RCC 7860 (cell line): ENCODE measurements at regions not wholly inside any gene's neighbourhood (a gene's known extent, or its start where the extent isn't known, plus 50 kb on each side); places are given as distances from the start of the nearest gene placed in this dataset.

ENCODE experiments used
- DNase-seq: peaks from one replicate; pipeline ENCODE4 v3.0.0-alpha.2; 2015; ENCODE audit warnings: low spot score
- FAIRE-seq: peaks from 2 replicates; lab custom pipeline; 2012; peaks lifted over from hg19 to GRCh38; lab: Jason Lieb, UNC

DNA sequence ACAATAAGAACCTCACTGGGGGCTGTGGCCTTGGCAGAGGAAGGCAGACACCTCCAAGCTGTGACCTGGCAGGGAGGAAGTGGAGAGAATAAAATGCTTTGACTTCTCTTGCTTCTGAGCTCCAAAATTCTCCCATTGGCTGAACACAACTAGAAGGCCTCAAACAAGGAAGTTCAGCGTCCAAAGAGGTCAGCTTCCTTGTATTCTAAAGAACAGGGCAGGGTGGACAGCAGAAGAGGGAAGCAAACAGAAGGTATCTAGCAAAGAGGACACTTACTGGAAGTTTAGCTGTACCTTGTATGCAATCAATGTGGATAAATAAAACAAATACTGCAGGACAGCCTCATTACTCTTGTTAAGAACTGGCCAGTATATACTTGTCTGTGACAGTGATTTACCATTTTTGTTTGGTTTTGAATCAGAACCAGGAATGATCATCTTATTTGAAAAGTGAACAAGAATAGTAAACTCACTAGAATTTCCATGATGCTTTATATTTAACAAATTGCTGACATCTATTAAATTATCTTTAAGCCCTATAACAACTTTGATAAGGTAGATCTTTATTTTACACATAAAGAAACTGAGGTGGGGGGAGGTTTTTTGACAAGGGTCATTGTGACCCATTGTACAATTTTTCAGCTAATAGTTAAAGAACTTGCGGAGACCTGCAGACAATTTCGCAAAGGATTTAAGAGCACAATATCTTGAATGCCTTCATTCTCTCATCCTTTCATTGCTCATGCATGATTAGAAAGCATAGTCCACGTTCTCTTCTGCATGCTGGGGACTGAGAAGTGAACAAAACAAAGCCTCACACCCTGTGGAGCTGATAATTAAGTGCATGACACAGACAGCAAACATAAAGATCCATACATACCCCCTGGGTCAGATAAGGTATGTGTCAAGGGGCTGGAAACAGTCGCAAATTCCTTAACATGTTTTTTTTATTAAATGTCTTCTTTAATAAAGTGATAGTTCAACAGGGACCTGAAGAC lies 1448.0 kb downstream of the AACS start:
- DNase-seq (no peak), FAIRE-seq (no peak)

DNA sequence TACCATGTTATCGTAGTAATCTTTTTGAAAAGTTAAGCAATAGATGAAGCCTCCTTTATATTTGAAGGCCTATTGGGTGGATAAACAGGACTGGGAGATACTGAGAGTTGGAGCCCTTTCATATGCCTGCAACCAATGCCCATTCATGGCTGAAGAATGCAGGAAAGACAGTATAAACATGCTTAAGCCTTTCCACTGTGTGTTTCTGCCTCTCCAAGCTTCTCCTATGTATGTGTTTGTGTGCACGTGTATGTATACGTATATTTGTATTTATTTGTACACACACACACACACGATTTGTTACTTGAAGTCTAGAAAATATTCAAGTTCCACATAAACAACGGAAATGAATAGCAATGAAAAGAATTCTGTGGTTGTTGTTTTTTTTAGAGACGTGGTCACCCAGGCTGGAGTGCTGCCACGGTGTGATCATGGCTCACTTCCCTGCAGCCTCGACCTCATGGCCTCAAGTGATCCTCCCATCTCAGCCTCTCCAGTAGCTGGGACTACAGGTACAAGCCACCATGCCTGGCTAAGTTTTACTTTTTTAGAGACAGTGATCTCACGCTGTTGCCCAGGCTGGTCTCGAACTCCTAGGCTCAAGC lies 1453.5 kb downstream of the AACS start:
- FAIRE-seq (no peak), DNase-seq (no peak)

DNA sequence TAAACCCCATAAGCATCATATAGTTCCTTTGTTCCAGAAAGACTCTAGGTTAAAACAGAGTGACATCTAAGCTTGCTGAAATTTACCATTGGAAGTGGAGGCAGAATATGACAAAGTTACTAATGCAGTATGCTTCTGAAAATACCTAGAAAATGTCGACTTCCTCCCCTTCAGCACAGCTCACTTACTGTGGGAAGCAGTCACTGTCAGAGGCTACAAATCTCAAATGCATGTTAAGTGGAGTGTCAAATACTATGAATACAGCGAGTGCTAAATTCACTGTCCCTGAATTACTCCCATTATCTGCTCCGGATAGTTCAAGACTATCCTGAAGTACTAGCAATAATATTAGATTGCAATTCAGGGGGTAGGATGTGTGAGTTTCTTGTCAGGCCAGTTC lies 1454.6 kb downstream of the AACS start:
- FAIRE-seq: no peak
- no peak for DNase-seq

DNA sequence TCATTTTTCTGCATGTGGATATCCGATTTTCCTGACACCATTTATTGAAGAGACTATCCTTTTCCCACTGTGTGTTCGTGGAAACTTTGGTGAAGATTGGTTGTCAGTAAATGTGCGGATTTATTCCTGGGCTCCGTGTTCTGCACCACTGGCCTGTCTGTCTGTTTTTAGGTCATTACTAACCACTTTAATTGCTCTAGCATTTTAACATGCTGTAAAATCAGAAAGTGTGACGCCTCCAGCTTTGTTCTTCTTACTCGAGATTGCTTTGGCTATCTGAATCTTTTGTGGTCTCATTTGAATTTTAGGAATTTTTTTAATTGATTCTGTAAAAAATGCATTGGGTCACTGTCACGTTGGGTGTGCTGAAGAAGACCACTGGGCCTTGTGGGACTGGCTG lies 1458.7 kb downstream of the AACS start:
- no peak for DNase-seq

DNA sequence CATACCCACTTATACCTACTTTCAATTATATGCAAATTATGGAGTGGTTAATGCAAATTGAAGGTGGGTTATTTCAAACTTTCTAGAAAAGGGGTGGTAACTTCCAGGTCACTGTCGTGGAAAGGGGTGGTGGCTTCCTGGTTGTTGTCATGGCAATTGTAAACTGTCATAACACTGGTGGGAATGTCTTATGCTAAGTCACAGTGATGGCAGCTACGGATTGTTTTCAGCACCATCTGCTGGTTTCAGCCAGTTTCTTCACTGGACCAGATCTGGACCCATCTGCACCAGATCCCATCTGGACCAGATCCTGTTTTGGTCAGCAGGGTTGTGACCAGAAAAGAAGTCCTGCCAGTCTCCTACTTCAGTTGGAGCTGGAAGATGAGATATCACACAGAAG lies 1469.3 kb downstream of the AACS start:
- DNase-seq: no peak
- no peak for FAIRE-seq

More for the DNA sequence above, 1458.7 kb downstream of the AACS start:
- no peak for FAIRE-seq

DNA sequence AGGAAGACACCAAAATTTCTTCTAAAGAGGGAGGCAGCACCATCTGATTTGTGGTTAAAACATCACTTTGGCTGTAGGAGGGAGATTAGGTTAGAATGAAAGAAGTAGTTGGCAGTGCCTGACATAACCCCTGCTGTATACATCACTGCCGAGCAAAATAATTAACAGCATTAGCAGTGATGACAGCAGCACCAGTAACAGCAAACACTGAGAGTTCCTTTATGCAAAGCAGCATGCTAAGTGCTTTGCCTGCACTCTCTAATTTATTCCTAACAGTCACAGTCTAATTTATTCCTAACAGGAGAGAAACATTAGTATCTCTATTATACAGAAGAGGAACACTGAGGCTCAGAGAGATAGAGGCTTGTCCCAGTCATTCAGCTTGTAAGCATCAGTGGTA lies 1469.7 kb downstream of the AACS start:
- FAIRE-seq (no peak), DNase-seq (no peak)

DNA sequence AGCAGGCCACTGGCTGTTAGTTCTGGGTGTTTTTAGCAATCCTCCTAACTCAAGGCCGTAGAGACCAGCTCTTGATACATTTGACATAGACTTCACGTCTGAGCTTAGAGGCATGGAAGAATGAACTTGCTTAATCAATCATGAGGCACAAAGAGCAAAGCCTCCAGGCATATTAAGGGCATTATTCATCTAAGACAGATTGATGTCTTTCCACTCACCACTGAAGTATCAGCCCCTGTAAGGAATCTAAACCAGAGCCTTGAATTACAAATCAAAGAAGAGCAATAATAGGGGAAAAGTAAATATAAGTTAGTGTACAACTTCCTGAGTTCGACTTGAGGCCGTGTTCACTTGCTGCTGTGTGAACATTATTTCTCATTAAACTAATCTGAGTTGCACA lies 1470.7 kb downstream of the AACS start:
- no peak for FAIRE-seq
- no peak for DNase-seq

DNA sequence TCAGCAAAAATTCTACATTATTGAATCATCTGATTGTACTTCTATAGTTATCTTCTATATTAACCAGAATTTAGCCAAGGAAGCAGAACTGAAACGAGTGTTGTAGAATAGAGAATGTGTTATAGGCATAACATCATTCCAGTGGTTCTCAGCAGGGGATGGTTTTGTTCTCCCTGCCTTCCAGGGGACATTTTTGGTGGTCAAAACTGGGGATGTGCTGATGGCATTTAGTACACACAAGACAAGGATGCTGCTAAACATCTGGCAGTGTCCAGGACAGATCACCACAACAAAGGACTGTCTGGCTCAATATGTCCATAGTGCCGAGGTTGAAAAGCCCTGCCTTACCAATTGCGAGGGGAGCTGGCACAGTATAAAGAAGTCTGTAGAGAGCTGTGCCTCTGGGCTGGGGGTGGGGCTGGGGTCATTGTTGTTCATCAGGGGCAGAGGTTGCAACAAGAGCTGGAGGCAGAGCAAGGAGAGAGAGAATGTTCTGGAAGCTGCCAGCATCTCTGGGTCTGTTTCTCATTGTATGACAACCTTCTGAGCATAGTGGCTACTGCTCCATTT lies 1472.8 kb downstream of the AACS start:
- DNase-seq (no peak), FAIRE-seq (no peak)

DNA sequence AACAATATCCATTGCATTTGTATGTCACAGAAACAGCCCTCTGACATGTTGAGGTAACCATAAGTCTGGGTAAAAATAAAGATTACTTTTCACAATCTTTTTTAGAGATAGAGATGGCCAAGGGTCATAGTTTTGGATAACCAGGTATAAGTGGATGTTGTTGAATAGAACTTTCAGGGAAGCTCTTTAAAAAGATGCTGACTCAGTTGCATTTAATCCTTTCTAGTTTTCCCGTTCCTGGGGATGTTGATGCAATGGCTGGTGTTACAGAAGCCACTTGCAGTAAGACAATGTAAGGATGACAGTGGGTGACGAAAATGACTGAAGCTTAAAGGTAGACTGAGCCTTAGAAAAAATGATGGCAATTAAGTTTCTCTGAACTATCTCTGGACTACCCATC lies 1473.7 kb downstream of the AACS start:
- no peak for DNase-seq
- FAIRE-seq: no peak

DNA sequence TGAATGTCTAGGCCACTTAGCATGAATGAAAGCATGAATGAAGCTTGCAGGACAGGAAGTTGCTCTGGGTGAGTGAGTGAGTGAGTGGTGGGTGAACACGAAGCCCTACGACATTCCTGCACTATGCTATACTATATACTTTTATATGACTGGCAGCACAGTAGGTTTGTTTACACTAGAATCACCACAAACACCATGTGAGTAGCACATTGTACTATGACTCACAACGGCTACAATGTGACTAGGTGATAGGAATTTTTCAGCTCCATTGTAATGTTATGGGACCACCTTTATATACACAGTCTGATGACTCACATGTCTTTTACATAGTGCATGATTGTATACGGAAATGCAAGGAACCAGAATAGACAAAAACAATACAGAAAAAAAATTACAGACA lies 1480.2 kb downstream of the AACS start:
- no peak for DNase-seq
- FAIRE-seq: no peak

DNA sequence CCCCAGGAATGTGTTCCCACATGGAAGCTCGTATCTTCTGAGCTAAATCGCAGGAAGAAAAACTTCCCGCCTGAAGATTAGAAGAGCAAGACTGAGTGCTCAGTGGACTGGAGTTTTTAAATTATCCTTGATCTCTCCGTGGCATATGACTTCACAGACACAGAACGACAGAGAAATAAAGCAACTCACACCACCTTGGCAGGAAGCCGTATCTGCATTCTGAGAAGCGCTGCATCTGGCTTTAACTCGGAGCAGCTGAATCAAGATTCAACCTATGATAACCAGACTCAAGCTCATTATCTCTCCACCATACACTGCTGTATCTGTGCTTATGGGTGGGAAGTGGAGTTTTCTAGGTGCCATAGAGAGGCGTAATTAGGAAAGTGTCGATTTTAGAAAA lies 1482.7 kb downstream of the AACS start:
- FAIRE-seq (no peak), DNase-seq (no peak)

DNA sequence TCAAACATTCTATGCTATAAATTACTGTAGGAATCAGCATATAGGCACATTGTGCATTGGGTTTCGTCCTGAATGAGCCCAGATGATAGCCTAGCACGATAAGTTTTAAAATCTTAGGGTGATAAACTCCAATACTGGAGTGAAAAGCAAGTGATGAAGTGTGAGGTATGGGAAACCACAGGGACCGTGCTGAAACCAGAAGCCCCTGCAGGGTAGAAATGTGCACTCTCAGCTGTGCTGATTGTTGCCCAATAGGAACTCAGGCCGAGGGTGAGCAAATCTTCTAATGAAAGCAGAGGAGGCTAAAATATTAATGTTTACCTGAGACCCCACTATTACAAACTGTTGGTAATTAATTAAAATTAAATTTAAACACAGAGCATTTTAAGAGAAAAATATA lies 1486.6 kb downstream of the AACS start:
- FAIRE-seq (no peak), DNase-seq (no peak)

DNA sequence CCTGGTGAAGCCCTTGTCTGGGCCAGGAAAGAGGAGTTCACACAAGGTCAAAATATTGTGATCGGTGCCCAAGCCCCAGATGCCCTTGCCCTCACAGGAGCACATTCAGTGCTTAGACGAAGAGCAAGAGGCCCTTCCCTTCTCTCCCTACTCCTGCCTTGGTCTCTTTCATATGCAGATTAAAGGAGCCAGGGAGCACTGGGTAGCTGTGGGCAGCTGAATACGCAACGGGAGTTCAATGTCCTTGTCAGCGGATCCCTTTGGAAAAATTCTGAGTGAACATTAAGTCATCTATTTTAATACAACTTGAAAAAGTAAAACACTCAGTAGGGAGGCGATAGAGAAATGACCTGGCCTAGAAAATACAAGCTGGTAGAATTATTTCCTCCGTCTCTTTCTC lies 1489.4 kb downstream of the AACS start:
- no peak for DNase-seq
- no peak for FAIRE-seq

DNA sequence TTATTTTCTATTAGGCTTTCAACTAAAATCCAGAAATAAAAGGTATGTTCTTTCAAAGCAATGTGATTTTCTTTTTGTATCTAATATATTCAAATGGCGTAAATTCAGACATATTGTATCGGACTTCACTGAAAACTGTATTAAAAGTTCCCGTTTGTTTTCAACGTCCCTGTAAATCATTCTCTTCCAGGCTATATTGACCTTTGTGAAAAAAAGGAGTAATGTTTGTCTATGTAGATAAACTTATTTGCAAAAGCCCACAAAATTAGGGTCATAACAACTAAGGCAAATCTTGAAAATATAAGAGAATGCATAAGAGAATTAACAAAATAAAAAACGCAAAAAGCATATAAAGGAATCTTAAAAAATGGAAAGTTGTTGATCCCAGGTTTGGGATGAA lies 1492.4 kb downstream of the AACS start:
- DNase-seq (no peak), FAIRE-seq (no peak)

DNA sequence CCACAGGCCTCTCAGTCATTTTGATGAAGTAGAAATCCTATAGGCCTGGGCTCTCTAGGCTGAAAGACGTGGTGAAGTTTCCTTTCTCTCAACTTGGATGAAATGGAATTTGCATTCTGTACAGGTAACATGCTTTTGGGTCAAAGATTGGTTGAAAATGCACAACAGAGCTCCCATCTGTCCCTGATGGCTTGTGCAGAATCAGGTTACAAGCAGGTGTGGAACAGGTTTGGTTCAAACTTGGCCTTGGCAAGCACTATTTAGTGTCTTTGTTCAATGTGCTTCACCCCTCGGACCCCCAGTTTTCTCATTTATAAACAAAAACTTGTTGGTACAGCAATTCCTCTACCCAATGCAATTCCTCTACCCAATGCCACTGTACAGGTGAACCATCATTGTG lies 1493.0 kb downstream of the AACS start:
- DNase-seq (no peak), FAIRE-seq (no peak)

DNA sequence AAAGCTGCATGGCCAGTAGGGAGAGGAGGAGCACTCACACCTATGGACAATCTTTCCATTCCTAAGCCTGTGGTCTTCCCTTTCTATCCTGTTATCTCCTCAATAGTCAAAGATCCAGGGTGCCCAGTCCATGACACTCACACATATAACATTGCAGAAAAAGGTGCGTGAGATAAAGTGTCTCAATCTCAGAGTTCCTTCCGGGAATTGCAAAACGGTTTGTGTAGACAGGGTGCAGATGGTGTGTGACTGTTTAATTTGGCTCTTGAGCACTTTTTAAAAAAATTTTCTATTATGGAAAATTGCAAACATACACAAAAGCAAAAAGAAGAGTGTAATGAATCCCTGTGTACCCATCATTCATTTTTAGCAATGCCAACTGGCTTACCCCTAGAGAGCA lies 1493.6 kb downstream of the AACS start:
- FAIRE-seq: no peak
- no peak for DNase-seq

DNA sequence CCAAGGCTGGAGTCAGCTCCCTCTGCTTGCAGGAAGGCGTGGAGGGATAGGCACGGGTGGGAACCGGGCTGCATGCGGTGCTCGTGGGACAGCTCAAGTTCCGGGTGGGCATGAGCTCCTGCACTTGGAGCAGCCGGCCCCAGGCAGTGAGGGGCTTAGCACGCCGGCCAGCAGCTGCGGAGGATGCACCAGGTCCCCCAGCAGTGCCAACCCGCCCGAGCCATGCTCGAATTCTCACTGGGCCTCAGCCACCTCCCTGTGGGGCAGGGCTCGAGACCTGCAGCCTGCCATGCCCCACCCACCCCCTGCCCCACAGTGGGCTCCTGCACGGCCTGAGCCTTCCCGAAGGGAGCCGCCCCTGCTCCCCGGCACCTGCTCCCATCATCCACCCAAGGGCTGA lies 1501.8 kb downstream of the AACS start:
- FAIRE-seq: no peak
- DNase-seq: no peak

DNA sequence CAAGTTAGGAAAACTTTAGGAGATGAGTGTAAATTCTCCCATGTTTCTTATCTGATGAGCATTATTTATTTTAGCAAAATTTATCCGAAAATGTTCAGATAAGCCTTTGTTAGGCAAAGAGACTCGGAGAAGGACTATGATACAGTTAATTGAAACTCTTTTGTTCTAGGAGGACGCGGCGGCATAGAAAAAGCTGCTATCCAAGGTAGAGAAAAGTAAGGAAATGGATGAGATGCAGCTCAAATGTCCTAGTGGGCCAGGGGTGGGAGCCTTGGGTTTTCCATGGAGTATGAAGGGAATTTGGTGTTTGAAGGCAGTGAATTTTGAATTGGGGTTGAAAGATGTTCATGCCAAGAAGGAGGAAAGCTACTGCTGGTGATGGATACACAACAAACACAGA lies 1504.5 kb downstream of the AACS start:
- FAIRE-seq: no peak
- DNase-seq: no peak

DNA sequence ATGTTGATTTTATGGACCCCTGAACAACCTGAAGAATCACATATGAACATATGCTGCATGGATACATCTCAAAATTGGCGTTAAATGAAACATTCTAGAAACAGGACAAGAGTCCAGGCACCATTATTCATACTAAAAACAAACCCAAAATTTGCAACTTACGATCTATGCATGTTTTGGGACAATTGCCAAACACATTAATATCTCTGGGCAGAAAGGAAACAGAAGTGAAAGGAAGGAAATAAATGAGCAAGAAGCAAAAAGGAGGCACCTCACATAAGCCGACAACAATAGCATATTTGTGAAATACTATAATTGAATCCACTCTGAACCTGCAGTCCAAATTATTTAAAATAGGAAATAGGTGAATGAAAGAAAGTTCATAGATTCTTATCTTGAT lies 1505.3 kb downstream of the AACS start:
- no peak for FAIRE-seq
- DNase-seq: no peak

DNA sequence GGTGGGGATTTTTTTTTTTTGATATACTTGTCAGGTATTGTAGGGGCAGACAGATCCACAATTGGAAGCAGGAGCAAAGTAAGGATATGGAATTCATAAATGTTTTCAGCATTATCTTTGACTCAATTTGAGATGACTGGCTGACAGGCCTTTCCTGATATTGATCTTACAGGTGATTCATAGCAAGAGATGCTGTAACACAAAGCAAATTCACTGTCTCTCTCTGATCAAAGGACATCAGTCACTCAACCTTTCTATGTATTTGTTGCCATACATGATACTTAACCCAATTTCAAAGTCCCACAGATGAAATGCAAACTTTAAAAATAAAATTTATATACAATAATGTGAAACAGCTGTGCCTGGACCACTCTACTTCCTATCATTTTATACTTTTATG lies 1506.9 kb downstream of the AACS start:
- no peak for FAIRE-seq
- no peak for DNase-seq

DNA sequence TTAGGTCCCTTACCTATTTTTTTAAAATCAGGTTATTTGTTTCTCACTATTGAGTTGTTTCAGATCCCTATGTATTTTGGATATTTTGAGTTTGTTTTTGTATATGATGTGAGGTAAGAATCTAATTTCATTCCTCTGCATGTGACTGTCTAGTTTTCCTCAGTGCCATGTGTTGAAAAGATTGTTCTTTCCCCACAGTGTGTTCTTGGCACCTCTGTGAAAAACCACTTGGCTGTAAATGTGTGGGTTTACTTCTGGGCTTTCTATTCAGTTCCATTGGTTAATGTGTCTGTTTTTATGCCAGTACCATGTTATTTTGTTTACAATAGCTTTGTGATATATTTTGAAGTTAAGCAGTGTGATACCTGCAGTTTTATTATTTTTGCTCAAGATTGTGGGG lies 1516.4 kb downstream of the AACS start:
- no peak for DNase-seq
- FAIRE-seq: no peak

DNA sequence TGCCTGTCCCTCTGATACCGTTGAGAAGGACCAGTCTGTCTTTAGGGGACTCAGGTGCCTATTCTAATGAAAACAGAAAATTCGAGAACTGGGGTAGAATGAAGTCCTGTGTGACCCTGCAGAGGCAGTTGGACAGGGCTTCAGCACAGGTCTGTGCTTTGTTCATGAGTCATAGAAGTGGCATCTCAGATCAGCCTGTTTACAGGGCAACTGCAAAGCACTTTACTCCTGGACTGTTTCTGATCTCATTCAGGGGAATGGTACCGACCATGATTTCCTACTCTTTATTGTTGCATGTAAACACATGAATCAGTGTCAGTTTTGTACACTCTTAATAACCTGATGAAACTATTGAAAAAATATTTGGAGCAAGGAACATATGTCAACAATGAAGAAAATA lies 1517.0 kb downstream of the AACS start:
- FAIRE-seq (no peak), DNase-seq (peak; percentile 8)
